Chondrocyte (in vitro differentiated cells): ENCODE measurements at regions not wholly inside any gene's neighbourhood (a gene's known extent, or its start where the extent isn't known, plus 50 kb on each side); places are given as distances from the start of the nearest gene placed in this dataset.
"Not testable (repeated sequence)": the region's sequence is repeated elsewhere in the genome, so short reads cannot be mapped to it uniquely, and the experiment has no call there.

ENCODE experiments used
- DNase-seq: peaks from one replicate; pipeline ENCODE4 v3.0.0; 2021; ENCODE audit warnings: mixed read lengths, low spot score
- H3K27ac Mint-ChIP-seq: one replicate; pipeline ENCODE4 v1.8.0; 2021; ENCODE audit warnings: mild to moderate bottlenecking, moderate library complexity, mixed read lengths; ENCODE audit not compliant: unreplicated experiment
- H3K27me3 Mint-ChIP-seq: 2 replicates; pipeline ENCODE4 v1.8.0; 2021; ENCODE audit warnings: low read depth, mixed read lengths
- H3K36me3 Mint-ChIP-seq: 2 replicates; pipeline ENCODE4 v1.8.0; 2021; ENCODE audit warnings: low read depth, mixed read lengths
- H3K4me1 Mint-ChIP-seq: 2 replicates; pipeline ENCODE4 v1.8.0; 2021; ENCODE audit warnings: low read depth, mild to moderate bottlenecking, mixed read lengths
- H3K4me3 Mint-ChIP-seq: one replicate; pipeline ENCODE4 v1.8.0; 2021; ENCODE audit warnings: mild to moderate bottlenecking, moderate library complexity, mixed read lengths; ENCODE audit not compliant: unreplicated experiment
- H3K9me3 Mint-ChIP-seq: 2 replicates; pipeline ENCODE4 v1.8.0; 2021; ENCODE audit warnings: low read depth, mixed read lengths
- TF ChIP-seq, protein P1 (sequence below): fragments of 200-600 bp; sonication (generic); IDR thresholded peaks from 2 replicates; pipeline ENCODE4 v1.5.0; 2021; ENCODE audit warnings: antibody characterized with exemption, mild to moderate bottlenecking, moderate library complexity

DNA sequence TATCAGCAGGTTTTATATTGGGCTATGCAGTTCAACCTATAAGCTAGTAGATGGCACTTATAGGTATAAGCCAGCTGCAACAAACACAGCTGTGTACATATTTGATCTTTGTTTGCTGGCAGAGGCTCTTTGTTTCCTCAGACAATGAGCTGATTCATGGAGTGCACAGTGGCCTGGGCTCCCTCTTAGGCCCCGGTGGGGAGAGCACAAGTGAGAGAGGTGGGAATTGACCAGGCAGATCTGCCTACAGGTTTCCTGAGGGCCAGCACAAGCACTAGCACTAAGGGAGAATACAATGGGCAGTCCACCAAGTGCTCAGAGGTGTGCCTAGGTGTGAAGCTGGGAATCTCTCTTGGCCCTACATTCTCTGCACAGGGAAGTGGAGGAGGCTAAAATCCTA is 1390.7 kb downstream of the SLITRK5 start:
- DNase-seq: no peak
- TF ChIP-seq, protein P1, sequence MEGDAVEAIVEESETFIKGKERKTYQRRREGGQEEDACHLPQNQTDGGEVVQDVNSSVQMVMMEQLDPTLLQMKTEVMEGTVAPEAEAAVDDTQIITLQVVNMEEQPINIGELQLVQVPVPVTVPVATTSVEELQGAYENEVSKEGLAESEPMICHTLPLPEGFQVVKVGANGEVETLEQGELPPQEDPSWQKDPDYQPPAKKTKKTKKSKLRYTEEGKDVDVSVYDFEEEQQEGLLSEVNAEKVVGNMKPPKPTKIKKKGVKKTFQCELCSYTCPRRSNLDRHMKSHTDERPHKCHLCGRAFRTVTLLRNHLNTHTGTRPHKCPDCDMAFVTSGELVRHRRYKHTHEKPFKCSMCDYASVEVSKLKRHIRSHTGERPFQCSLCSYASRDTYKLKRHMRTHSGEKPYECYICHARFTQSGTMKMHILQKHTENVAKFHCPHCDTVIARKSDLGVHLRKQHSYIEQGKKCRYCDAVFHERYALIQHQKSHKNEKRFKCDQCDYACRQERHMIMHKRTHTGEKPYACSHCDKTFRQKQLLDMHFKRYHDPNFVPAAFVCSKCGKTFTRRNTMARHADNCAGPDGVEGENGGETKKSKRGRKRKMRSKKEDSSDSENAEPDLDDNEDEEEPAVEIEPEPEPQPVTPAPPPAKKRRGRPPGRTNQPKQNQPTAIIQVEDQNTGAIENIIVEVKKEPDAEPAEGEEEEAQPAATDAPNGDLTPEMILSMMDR: no peak
- Mint-ChIP-seq H3K4me3 (no peak overlapping the region), H3K9me3 (peaks cover 6% of the 10 kb centered on the region), H3K27ac (no peak overlapping the region), H3K36me3 (no peaks in the 10 kb centered on the region), H3K27me3 (no peaks in the 10 kb centered on the region), H3K4me1 (no peaks in the 10 kb centered on the region)

DNA sequence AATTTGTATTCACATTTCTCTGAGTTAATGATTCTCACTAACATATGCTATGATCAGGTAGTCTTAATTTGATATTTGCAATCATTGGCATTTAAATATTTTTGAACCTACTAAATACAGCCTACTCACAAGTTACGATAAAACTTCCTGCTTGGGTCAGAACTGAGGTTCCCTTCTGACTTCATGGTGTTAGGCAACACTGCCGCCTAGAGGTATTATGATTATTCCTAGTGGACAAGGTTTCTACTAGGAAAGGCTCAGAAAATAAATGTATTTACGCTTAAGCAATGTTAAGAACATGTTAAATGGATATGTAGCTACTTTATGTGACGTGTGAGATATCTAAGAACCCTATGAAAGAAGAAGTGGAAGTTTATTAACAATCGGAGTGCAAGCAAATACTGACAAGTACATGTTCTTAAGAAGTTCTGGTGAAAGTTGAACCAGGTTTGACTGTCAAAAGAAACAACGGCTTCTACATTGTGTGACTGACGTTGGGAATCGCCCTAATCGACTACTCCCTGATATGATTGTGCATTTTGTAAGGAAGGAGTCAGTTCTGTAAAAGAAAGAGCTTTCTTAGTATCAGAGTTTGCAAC is 1395.8 kb downstream of the SLITRK5 start:
- Mint-ChIP-seq H3K36me3 (no peaks in the 10 kb centered on the region), H3K27me3 (no peaks in the 10 kb centered on the region), H3K9me3 (no peaks in the 10 kb centered on the region), H3K4me3 (no peak overlapping the region), H3K27ac (no peak overlapping the region), H3K4me1 (no peaks in the 10 kb centered on the region)
- no peak for DNase-seq
- TF ChIP-seq, protein P1: peak; percentile 86

DNA sequence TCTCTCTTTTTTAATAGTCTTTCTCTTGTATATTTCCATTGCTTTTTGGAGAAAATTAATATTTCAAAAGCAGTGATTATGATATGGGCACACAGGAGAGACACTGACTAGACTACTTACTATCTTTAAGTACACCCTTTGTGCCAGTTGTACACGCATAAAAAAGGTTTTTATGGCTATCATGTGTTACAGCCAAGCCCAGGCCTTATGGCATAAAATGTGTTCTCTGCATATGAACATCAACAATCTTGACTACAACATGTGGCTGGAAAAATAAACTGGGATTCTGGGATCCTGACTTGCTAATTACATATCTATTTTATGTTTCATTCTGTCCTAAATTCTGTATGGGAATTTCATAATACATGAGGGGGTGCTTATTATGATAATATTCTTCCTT is 1401.8 kb downstream of the SLITRK5 start:
- DNase-seq: no peak
- TF ChIP-seq, protein P1: no peak
- Mint-ChIP-seq H3K27ac (no peak overlapping the region), H3K4me1 (no peaks in the 10 kb centered on the region), H3K27me3 (no peaks in the 10 kb centered on the region), H3K9me3 (peaks cover 11% of the 10 kb centered on the region), H3K4me3 (no peak overlapping the region), H3K36me3 (no peaks in the 10 kb centered on the region)

DNA sequence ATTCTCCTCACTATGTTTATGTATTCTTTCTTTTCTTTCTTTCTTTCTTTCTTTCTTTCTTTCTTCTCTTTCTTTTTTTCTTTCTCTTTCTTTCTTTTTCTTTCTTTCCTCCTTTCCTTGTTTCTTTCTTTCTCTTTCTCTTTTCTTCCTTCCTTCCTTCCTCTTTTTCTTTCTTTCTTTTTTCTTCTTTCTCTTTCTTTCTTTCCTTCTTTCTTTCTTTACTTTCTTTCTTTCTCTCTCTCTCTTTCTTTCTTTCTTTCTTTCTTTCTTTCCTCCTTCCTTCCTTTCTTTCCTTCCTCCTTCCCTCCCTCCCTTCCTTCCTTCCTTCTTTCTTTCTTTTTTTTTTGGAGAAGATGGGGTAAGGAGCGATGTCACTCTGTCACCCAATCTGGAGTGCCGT is 1405.5 kb downstream of the SLITRK5 start:
- Mint-ChIP-seq H3K27ac (no peak overlapping the region), H3K27me3 (no peaks in the 10 kb centered on the region), H3K36me3 (no peaks in the 10 kb centered on the region), H3K4me3 (no peak overlapping the region), H3K9me3 (peaks cover 11% of the 10 kb centered on the region), H3K4me1 (no peaks in the 10 kb centered on the region)
- TF ChIP-seq, protein P1: no peak
- no peak for DNase-seq

DNA sequence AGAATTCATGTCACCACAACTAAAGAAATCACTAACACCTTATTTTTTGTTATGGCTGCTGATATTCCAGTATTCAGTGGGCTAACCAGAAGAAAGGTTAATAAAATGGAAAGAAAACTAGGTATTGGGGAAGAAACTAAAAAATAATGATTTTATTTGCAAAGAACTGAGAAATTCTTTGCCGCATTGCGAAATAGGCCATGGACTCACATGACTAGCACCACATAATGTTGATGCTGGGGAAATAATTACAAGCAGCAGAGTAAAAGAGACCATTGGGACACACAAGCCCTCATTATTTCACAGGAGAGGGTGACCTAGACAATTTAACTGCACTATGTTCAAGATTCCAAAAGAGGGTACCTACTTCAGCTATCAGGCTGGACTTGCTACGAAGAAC is 1411.5 kb downstream of the SLITRK5 start:
- TF ChIP-seq, protein P1: no peak
- Mint-ChIP-seq H3K27me3 (no peaks in the 10 kb centered on the region), H3K4me3 (no peak overlapping the region), H3K27ac (no peak overlapping the region), H3K9me3 (peaks cover 8% of the 10 kb centered on the region), H3K36me3 (no peaks in the 10 kb centered on the region), H3K4me1 (no peaks in the 10 kb centered on the region)
- no peak for DNase-seq

DNA sequence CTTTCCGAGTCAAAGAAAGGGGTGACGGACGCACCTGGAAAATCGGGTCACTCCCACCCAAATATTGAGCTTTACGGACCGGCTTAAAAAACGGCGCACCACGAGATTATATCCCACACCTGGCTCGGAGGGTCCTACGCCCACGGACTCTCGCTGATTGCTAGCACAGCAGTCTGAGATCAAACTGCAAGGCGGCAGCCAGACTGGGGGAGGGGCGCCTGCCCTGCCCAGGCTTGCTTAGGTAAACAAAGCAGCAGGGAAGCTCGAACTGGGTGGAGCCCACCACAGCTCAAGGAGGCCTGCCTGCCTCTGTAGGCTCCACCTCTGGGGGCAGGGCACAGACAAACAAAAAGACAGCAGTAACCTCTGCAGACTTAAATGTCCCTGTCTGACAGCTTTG is 1416.9 kb downstream of the SLITRK5 start:
- not testable (repeated sequence) for H3K36me3 Mint-ChIP-seq, H3K4me1 Mint-ChIP-seq, H3K9me3 Mint-ChIP-seq, DNase-seq, H3K27me3 Mint-ChIP-seq, H3K27ac Mint-ChIP-seq, H3K4me3 Mint-ChIP-seq
